MM.1S (cell line): ENCODE measurements at regions not wholly inside any gene's neighbourhood (a gene's known extent, or its start where the extent isn't known, plus 50 kb on each side); places are given as distances from the start of the nearest gene placed in this dataset.

Experiments used
- DNase-seq: peaks from one replicate; pipeline ENCODE4 v3.0.0-alpha.2; 2015
- H2AFZ ChIP-seq: fragments of 300-600 bp; sonication (generic); 2 replicates; pipeline ENCODE4 v1.6.0; 2016; ENCODE audit warnings: antibody characterized with exemption, low read length
- H3F3A ChIP-seq: fragments of 300-600 bp; sonication (generic); 2 replicates; pipeline ENCODE4 v1.6.1; 2016; ENCODE audit warnings: mild to moderate bottlenecking, antibody characterized with exemption, low read length, moderate library complexity, mixed read lengths; ENCODE audit not compliant: insufficient read depth
- H3K27ac ChIP-seq: fragments of 300-600 bp; sonication (generic); 2 replicates; pipeline ENCODE4 v1.5.1; 2016; ENCODE audit warnings: mild to moderate bottlenecking, low read length
- H3K27me3 ChIP-seq: fragments of 300-600 bp; sonication (generic); replicated peaks from 2 replicates; pipeline ENCODE4 v1.6.0; 2016; ENCODE audit warnings: low read length; ENCODE audit not compliant: insufficient read depth
- H3K36me3 ChIP-seq: fragments of 300-600 bp; sonication (generic); replicated peaks from 2 replicates; pipeline ENCODE4 v1.6.1; 2016; ENCODE audit warnings: mild to moderate bottlenecking, low read length, mixed read lengths; ENCODE audit not compliant: insufficient read depth
- H3K4me1 ChIP-seq: fragments of 300-600 bp; sonication (generic); 2 replicates; pipeline ENCODE4 v1.6.1; 2016; ENCODE audit warnings: low read length, mixed read lengths
- H3K4me2 ChIP-seq: fragments of 300-600 bp; sonication (generic); 2 replicates; pipeline ENCODE4 v1.6.0; 2016; ENCODE audit warnings: low read depth, low read length
- H3K4me3 ChIP-seq: fragments of 300-600 bp; sonication (generic); 2 replicates; pipeline ENCODE4 v1.5.1; 2016; ENCODE audit warnings: low read length, mixed read lengths
- H3K79me2 ChIP-seq: fragments of 300-600 bp; sonication (generic); 2 replicates; pipeline ENCODE4 v1.6.1; 2016; ENCODE audit warnings: mixed run types, low read length, mixed read lengths
- H3K9ac ChIP-seq: fragments of 300-600 bp; sonication (generic); 2 replicates; pipeline ENCODE4 v1.6.1; 2016; ENCODE audit warnings: low read length, mixed read lengths
- H3K9me2 ChIP-seq: fragments of 300-600 bp; sonication (generic); replicated peaks from 2 replicates; pipeline ENCODE4 v1.6.1; 2016; ENCODE audit warnings: mild to moderate bottlenecking, low read length, mixed read lengths; ENCODE audit not compliant: insufficient read depth
- H3K9me3 ChIP-seq: fragments of 300-600 bp; sonication (generic); replicated peaks from 2 replicates; pipeline ENCODE4 v1.6.1; 2016; ENCODE audit warnings: mild to moderate bottlenecking, low read length, mixed read lengths; ENCODE audit not compliant: insufficient read depth
- H4K20me1 ChIP-seq: fragments of 300-600 bp; sonication (generic); 2 replicates; pipeline ENCODE4 v1.6.1; 2016; ENCODE audit warnings: mild to moderate bottlenecking, low read length, moderate library complexity, mixed read lengths; ENCODE audit not compliant: insufficient read depth
- EZH2 ChIP-seq: fragments of 300-600 bp; sonication (generic); optimal IDR thresholded peaks from 2 replicates; pipeline ENCODE3; 2017; ENCODE audit warnings: low read depth, mild to moderate bottlenecking, antibody characterized with exemption, low read length, mixed read lengths
- EZH2phosphoT487 ChIP-seq: fragments of 300-600 bp; sonication (generic); IDR thresholded peaks from 2 replicates; pipeline ENCODE4 v1.6.1; 2018; ENCODE audit warnings: antibody characterized with exemption, low read length
- TF ChIP-seq, protein P1 (sequence below): fragments of 300-600 bp; sonication (generic); IDR thresholded peaks from 2 replicates; pipeline ENCODE4 v1.5.1; 2016; ENCODE audit warnings: antibody characterized with exemption, low read length, mixed read lengths

DNA sequence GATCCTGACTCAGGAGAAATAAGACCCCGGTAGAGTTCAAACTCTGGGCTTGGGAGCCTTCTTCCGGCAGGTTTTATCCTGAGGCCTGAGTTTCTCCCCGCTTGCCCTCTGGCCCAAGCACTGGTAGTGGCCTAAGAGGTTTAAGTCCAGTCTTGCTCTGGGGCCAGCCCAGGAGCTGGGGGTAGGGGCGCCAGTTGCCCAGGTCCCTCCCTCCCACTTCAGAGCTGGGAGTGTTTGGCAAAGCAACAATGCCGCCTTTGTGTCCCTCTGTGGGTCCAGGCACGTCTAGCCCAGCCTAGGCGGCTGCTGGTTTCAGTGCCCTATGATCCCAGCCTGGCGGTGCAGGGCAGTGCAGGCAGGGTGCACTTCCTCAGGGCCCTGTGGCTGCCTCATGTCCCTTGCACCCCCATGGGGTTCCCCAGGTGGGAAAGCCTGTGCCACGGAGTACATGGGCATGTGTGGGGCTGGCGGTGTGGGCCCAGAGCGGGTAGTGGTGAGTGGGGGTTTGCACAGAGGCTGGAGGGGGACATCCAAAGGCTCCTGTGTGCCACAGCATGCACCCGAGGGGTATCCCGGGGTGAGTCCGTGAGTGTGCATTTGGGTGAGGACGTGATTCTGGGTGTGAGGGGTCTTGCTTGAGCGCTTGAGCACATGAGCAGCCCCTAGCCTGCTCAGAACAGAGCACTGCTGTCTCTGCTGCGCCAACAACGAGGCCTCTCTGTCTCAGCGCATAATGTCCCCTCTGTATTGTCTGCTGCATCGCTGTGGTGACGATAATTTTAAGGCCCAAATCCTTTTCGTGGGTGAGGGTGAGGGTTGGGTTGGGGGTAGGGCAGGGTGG lies 61.7 kb upstream of the PSD2 start:
- Histone ChIP-seq H3F3A (no peaks in the 10 kb centered on the region), H3K79me2 (no peaks in the 10 kb centered on the region), H3K27ac (no peak overlapping the region), H3K9me2 (no peaks in the 10 kb centered on the region), H3K36me3 (no peaks in the 10 kb centered on the region), H2AFZ (no peak overlapping the region), H3K4me1 (no peaks in the 10 kb centered on the region), H3K9me3 (no peaks in the 10 kb centered on the region), H4K20me1 (no peaks in the 10 kb centered on the region), H3K9ac (no peak overlapping the region), H3K4me3 (no peak overlapping the region), H3K27me3 (no peaks in the 10 kb centered on the region), H3K4me2 (no peak overlapping the region)
- TF ChIP-seq, protein P1, sequence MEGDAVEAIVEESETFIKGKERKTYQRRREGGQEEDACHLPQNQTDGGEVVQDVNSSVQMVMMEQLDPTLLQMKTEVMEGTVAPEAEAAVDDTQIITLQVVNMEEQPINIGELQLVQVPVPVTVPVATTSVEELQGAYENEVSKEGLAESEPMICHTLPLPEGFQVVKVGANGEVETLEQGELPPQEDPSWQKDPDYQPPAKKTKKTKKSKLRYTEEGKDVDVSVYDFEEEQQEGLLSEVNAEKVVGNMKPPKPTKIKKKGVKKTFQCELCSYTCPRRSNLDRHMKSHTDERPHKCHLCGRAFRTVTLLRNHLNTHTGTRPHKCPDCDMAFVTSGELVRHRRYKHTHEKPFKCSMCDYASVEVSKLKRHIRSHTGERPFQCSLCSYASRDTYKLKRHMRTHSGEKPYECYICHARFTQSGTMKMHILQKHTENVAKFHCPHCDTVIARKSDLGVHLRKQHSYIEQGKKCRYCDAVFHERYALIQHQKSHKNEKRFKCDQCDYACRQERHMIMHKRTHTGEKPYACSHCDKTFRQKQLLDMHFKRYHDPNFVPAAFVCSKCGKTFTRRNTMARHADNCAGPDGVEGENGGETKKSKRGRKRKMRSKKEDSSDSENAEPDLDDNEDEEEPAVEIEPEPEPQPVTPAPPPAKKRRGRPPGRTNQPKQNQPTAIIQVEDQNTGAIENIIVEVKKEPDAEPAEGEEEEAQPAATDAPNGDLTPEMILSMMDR: no peak
- no peak for TF ChIP-seq EZH2phosphoT487
- no peak for DNase-seq

GRCh38 chr5:139734539-139734916 lies 61.1 kb upstream of the PSD2 start:
- H3K4me2 ChIP-seq: no peak overlapping the region
- TF ChIP-seq EZH2phosphoT487 (no peak), EZH2 (no peak)
- TF ChIP-seq, protein P1: no peak
- no peaks in the 10 kb centered on the region for H3F3A ChIP-seq

GRCh38 chr5:139738193-139739149 lies 57.1 kb upstream of the PSD2 start:
- no peaks in the 10 kb centered on the region for H3F3A ChIP-seq
- no peaks in the 10 kb centered on the region for H3K9me3 ChIP-seq
- H3K9ac ChIP-seq: no peak overlapping the region
- H3K4me1 ChIP-seq: no peaks in the 10 kb centered on the region
- no peaks in the 10 kb centered on the region for H3K79me2 ChIP-seq
- no peaks in the 10 kb centered on the region for H3K9me2 ChIP-seq
- no peak overlapping the region for H2AFZ ChIP-seq
- H4K20me1 ChIP-seq: no peaks in the 10 kb centered on the region
- H3K4me2 ChIP-seq: no peak overlapping the region
- H3K27ac ChIP-seq: no peak overlapping the region
- TF ChIP-seq EZH2 (no peak), EZH2phosphoT487 (no peak)
- TF ChIP-seq, protein P1: no peak
- no peaks in the 10 kb centered on the region for H3K27me3 ChIP-seq
- no peak for DNase-seq
- no peak overlapping the region for H3K4me3 ChIP-seq
- H3K36me3 ChIP-seq: no peaks in the 10 kb centered on the region

More at GRCh38 chr5:139734539-139734916, 61.1 kb upstream of the PSD2 start:
- Histone ChIP-seq H3K27ac (no peak overlapping the region), H4K20me1 (no peaks in the 10 kb centered on the region), H3K4me1 (no peaks in the 10 kb centered on the region), H3K9ac (no peak overlapping the region), H3K79me2 (no peaks in the 10 kb centered on the region), H3K36me3 (no peaks in the 10 kb centered on the region), H2AFZ (no peak overlapping the region), H3K4me3 (no peak overlapping the region), H3K27me3 (no peaks in the 10 kb centered on the region), H3K9me2 (no peaks in the 10 kb centered on the region), H3K9me3 (no peaks in the 10 kb centered on the region)
- no peak for DNase-seq
